H1 (cell line): ENCODE measurements at regions not wholly inside any gene's neighbourhood (a gene's known extent, or its start where the extent isn't known, plus 50 kb on each side); places are given as distances from the start of the nearest gene placed in this dataset.

Experiments used
- CEBPB ChIP-seq: IDR thresholded peaks from 2 replicates; pipeline ENCODE4 v1.6.1; 2012; ENCODE audit warnings: low read depth, low read length
- GABPA ChIP-seq: IDR thresholded peaks from 2 replicates; pipeline ENCODE4 v1.6.1; 2011; ENCODE audit warnings: mild to moderate bottlenecking, low read length, moderate library complexity, borderline replicate concordance; ENCODE audit not compliant: insufficient read depth
- KDM5A ChIP-seq: fragments of 200-600 bp; IDR thresholded peaks from 2 replicates; pipeline ENCODE4 v1.7.1; 2012; ENCODE audit warnings: mild to moderate bottlenecking, low read length, inconsistent platforms, mixed read lengths
- PHF8 ChIP-seq: fragments of 200-600 bp; sonication (generic); conservative IDR thresholded peaks from 2 replicates; pipeline ENCODE4 v1.7.1; 2012; ENCODE audit warnings: low read depth, mild to moderate bottlenecking, inconsistent platforms, low read length, moderate library complexity
- POLR2A ChIP-seq, 2 experiments: IDR thresholded peaks; 1 replicate in 1 of 2; 2 replicates in 1 of 2; pipeline ENCODE4 v1.6.1; 2011; ENCODE audit warnings: low read depth in 2 of 2, low read length in 2 of 2, mild to moderate bottlenecking in 2 of 2; ENCODE audit errors: control extremely low read depth in 1 of 2
- RAD21 ChIP-seq, 2 experiments: IDR thresholded peaks in 1 of 2; conservative IDR thresholded peaks in 1 of 2; 2 replicates each; pipeline ENCODE4 v1.6.1; 2011; ENCODE audit warnings: low read depth in 2 of 2, low read length in 2 of 2, improper control_type of control experiment in 1 of 2, inconsistent platforms in 1 of 2, mild to moderate bottlenecking in 1 of 2, moderate library complexity in 1 of 2
- RFX5 ChIP-seq: IDR thresholded peaks from 2 replicates; pipeline ENCODE4 v1.6.1; 2011; ENCODE audit warnings: low read depth, low read length, improper control_type of control experiment, borderline replicate concordance
- SIN3A ChIP-seq, 2 experiments: IDR thresholded peaks in 1 of 2; conservative IDR thresholded peaks in 1 of 2; 2 replicates each; pipeline ENCODE4 v1.6.1; 2011 to 2012; ENCODE audit warnings: low read length in 2 of 2, improper control_type of control experiment in 1 of 2, low read depth in 1 of 2, mild to moderate bottlenecking in 1 of 2
- TF ChIP-seq, protein P1 (sequence below), 3 experiments: IDR thresholded peaks; 1 replicate in 2 of 3; 2 replicates in 1 of 3; pipeline versions ENCODE4 v1.5.1 to v1.6.1; 2011; ENCODE audit warnings: low read length in 3 of 3, mild to moderate bottlenecking in 3 of 3, inconsistent platforms in 2 of 3, low read depth in 1 of 3, moderate library complexity in 1 of 3; ENCODE audit not compliant: insufficient read depth in 1 of 3; ENCODE audit errors: control extremely low read depth in 1 of 3
- TF ChIP-seq, protein P2 (sequence below): IDR thresholded peaks from 2 replicates; pipeline ENCODE4 v1.6.1; 2012; ENCODE audit warnings: inconsistent platforms

DNA sequence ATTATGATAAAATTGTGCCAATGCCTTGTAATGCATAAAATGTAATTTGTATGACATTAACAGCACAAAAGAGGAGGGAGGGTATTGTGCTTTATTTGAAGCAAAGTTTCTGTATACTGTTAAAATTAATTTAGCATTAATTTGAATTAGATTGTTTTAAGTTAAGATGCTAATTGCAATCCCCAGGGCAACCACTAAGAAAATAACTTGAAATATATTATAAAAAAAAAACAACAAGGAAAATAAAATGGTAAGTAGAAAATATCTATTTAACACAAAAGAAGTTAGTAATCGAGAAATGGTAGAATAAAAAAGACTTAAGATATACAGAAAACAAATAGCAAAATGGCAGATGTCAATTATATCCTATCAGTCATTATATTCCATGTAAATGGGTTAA lies 131.4 kb upstream of the KAZN start:
- TF ChIP-seq, protein P1, sequence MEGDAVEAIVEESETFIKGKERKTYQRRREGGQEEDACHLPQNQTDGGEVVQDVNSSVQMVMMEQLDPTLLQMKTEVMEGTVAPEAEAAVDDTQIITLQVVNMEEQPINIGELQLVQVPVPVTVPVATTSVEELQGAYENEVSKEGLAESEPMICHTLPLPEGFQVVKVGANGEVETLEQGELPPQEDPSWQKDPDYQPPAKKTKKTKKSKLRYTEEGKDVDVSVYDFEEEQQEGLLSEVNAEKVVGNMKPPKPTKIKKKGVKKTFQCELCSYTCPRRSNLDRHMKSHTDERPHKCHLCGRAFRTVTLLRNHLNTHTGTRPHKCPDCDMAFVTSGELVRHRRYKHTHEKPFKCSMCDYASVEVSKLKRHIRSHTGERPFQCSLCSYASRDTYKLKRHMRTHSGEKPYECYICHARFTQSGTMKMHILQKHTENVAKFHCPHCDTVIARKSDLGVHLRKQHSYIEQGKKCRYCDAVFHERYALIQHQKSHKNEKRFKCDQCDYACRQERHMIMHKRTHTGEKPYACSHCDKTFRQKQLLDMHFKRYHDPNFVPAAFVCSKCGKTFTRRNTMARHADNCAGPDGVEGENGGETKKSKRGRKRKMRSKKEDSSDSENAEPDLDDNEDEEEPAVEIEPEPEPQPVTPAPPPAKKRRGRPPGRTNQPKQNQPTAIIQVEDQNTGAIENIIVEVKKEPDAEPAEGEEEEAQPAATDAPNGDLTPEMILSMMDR (IDR thresholded peaks at IDR 0.05; ENCODE audit: control extremely low read depth in 1 of 3, insufficient read depth in 1 of 3, low read depth in 1 of 3, low read length in 3 of 3): no peak
- no peak for TF ChIP-seq POLR2A (IDR thresholded peaks at IDR 0.05; ENCODE audit: control extremely low read depth in 1 of 2, low read depth in 2 of 2, low read length in 2 of 2)
- TF ChIP-seq, protein P2, sequence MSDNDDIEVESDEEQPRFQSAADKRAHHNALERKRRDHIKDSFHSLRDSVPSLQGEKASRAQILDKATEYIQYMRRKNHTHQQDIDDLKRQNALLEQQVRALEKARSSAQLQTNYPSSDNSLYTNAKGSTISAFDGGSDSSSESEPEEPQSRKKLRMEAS: no peak
- no peak for TF ChIP-seq SIN3A (conservative IDR thresholded peaks at IDR 0.05 in 1 of 2, IDR thresholded peaks at IDR 0.05 in 1 of 2; ENCODE audit: low read depth in 1 of 2, low read length in 2 of 2)
- no peak for TF ChIP-seq PHF8
- TF ChIP-seq CEBPB: no peak
- no peak for TF ChIP-seq RFX5
- TF ChIP-seq KDM5A: no peak
- no peak for TF ChIP-seq GABPA
- TF ChIP-seq RAD21 (IDR thresholded peaks at IDR 0.05 in 1 of 2, conservative IDR thresholded peaks at IDR 0.05 in 1 of 2; ENCODE audit: low read depth in 2 of 2, low read length in 2 of 2): no peak
